Caco-2 (cell line): ENCODE measurements at regions not wholly inside any gene's neighbourhood (a gene's known extent, or its start where the extent isn't known, plus 50 kb on each side); places are given as distances from the start of the nearest gene placed in this dataset.

Source experiments
- BruUV-seq: library from RNA; stranded (reverse); fragments of 400-500 nt; replicated peaks from 2 replicates; lab custom pipeline; 2021; lab: Mats Ljungman, UMichigan
- CTCF ChIA-PET: fragments of 300-600 bp; sonication (Branson Sonifier 250); formaldehyde crosslinking; loops from one replicate; lab custom pipeline; 2022; ENCODE audit warnings: antibody characterized with exemption; lab: Charles Lee
- POLR2A ChIA-PET: fragments of 300-600 bp; sonication (Branson Sonifier 250); formaldehyde crosslinking; loops from one replicate; lab custom pipeline; 2022; ENCODE audit warnings: antibody characterized with exemption; lab: Charles Lee
- DNase-seq, 2 experiments: peaks; one replicate each; pipeline versions ENCODE4 v3.0.0 to v3.0.0-alpha.2; 2020 to 2022
- H3K27me3 ChIP-seq: replicated peaks from 2 replicates; pipeline ENCODE4 v1.6.0; 2011; ENCODE audit warnings: low read length; ENCODE audit not compliant: control insufficient read depth, insufficient read depth
- H3K36me3 ChIP-seq: 2 replicates; pipeline ENCODE4 v1.5.1; 2011; ENCODE audit warnings: low read length; ENCODE audit not compliant: control insufficient read depth, insufficient read depth
- H3K4me1 ChIP-seq: fragments of 250-450 bp; sonication (Bioruptor Pico); 2 replicates; pipeline ENCODE4 v1.5.1; 2020; ENCODE audit warnings: mild to moderate bottlenecking
- H3K4me3 ChIP-seq: 2 replicates; pipeline ENCODE4 v1.5.1; 2011; ENCODE audit warnings: low read depth, mild to moderate bottlenecking, control low read depth, low read length
- H3K9me3 ChIP-seq: fragments of 250-450 bp; sonication (Bioruptor Pico); 2 replicates; pipeline ENCODE4 v1.5.1; 2020; ENCODE audit warnings: mild to moderate bottlenecking, moderate library complexity
- H3K27ac Mint-ChIP-seq: one replicate; pipeline ENCODE4 v1.8.0; 2022; ENCODE audit warnings: mixed read lengths; ENCODE audit not compliant: unreplicated experiment
- H3K27me3 Mint-ChIP-seq: one replicate; pipeline ENCODE4 v1.8.0; 2022; ENCODE audit warnings: mixed read lengths; ENCODE audit not compliant: insufficient read depth, unreplicated experiment
- H3K36me3 Mint-ChIP-seq: one replicate; pipeline ENCODE4 v1.8.0; 2022; ENCODE audit warnings: mild to moderate bottlenecking, mixed read lengths; ENCODE audit not compliant: insufficient read depth, unreplicated experiment
- H3K4me1 Mint-ChIP-seq: one replicate; pipeline ENCODE4 v1.8.0; 2022; ENCODE audit warnings: low read depth, mixed read lengths; ENCODE audit not compliant: unreplicated experiment
- H3K4me3 Mint-ChIP-seq: one replicate; pipeline ENCODE4 v1.8.0; 2022; ENCODE audit warnings: mild to moderate bottlenecking, moderate library complexity, mixed read lengths; ENCODE audit not compliant: unreplicated experiment
- H3K9me3 Mint-ChIP-seq: one replicate; pipeline ENCODE4 v1.8.0; 2022; ENCODE audit warnings: mixed read lengths; ENCODE audit not compliant: unreplicated experiment
- CTCF ChIP-seq, 2 experiments: fragments of 200-600 bp in 1 of 2; IDR thresholded peaks; 1 replicate in 1 of 2; 2 replicates in 1 of 2; pipeline versions ENCODE4 v1.5.1 to v1.8.0; 2011 to 2022; ENCODE audit warnings: antibody characterized with exemption in 1 of 2, control low read depth in 1 of 2, inconsistent platforms in 1 of 2, low read depth in 1 of 2, low read length in 1 of 2, mild to moderate bottlenecking in 1 of 2, moderate library complexity in 1 of 2; ENCODE audit not compliant: insufficient read depth in 1 of 2, severe bottlenecking in 1 of 2, unreplicated experiment in 1 of 2
- intact Hi-C: fragments of 100-400 bp; cut with micrococcal nuclease; formaldehyde crosslinking; loops from one replicate; pipeline ENCODE4 v1.10.0; 2022; ENCODE audit not compliant: unreplicated experiment

- no peak for TF ChIP-seq CTCF (IDR thresholded peaks at IDR 0.05; ENCODE audit: insufficient read depth in 1 of 2, low read depth in 1 of 2, low read length in 1 of 2, severe bottlenecking in 1 of 2, unreplicated experiment in 1 of 2)
- DNase-seq, result no peak
- H3K27me3 ChIP-seq, result peaks cover 1% of the 10 kb centered on the region; the same call in 1 of the 2 replicates
- no peak overlapping the region for H3K4me3 Mint-ChIP-seq
- no peak overlapping the region for H3K4me3 ChIP-seq
- no peak overlapping the region for H3K27ac Mint-ChIP-seq
- H3K9me3 ChIP-seq, result no peaks in the 10 kb centered on the region
- intact Hi-C loops, result no loop called here
- H3K4me1 Mint-ChIP-seq, result no peaks in the 10 kb centered on the region
- H3K36me3 Mint-ChIP-seq, result no peaks in the 10 kb centered on the region
- H3K4me1 ChIP-seq, result no peaks in the 10 kb centered on the region
- H3K27me3 Mint-ChIP-seq, result peaks cover 12% of the 10 kb centered on the region
- ChIA-PET POLR2A (no interaction called here), CTCF (no interaction called here)
- no peaks in the 10 kb centered on the region for H3K36me3 ChIP-seq
- no peaks in the 10 kb centered on the region for H3K9me3 Mint-ChIP-seq
- BruUV-seq, result no TSS peak
Observed at GRCh38 chr5:37893434-37894134, 53.7 kb upstream of the GDNF start.

- Histone ChIP-seq H3K4me1 (no peaks in the 10 kb centered on the region), H3K4me3 (no peak overlapping the region), H3K36me3 (no peaks in the 10 kb centered on the region), H3K9me3 (no peaks in the 10 kb centered on the region), H3K27me3 (peaks cover 1% of the 10 kb centered on the region; the same call in 1 of the 2 replicates)
- ChIA-PET CTCF (no interaction called here), POLR2A (no interaction called here)
- H3K4me3 Mint-ChIP-seq, result no peak overlapping the region
- no peak for TF ChIP-seq CTCF (IDR thresholded peaks at IDR 0.05; ENCODE audit: insufficient read depth in 1 of 2, low read depth in 1 of 2, low read length in 1 of 2, severe bottlenecking in 1 of 2, unreplicated experiment in 1 of 2)
- no peaks in the 10 kb centered on the region for H3K36me3 Mint-ChIP-seq
- no peaks in the 10 kb centered on the region for H3K9me3 Mint-ChIP-seq
- no peaks in the 10 kb centered on the region for H3K4me1 Mint-ChIP-seq
- no TSS peak for BruUV-seq
- H3K27me3 Mint-ChIP-seq, result peaks cover 15% of the 10 kb centered on the region
- no peak overlapping the region for H3K27ac Mint-ChIP-seq
- intact Hi-C loops, result no loop called here
- no peak for DNase-seq
Observed at GRCh38 chr5:37892586-37892985, 52.7 kb upstream of the GDNF start.

GRCh38 chr5:37891832-37892231 is 52.0 kb upstream of the GDNF start:
- Histone ChIP-seq H3K36me3 (no peaks in the 10 kb centered on the region), H3K4me3 (no peak overlapping the region), H3K27me3 (peaks cover 1% of the 10 kb centered on the region; the same call in 1 of the 2 replicates), H3K9me3 (no peaks in the 10 kb centered on the region), H3K4me1 (no peaks in the 10 kb centered on the region)
- no peaks in the 10 kb centered on the region for H3K9me3 Mint-ChIP-seq
- no peak for DNase-seq
- TF ChIP-seq CTCF (IDR thresholded peaks at IDR 0.05; ENCODE audit: insufficient read depth in 1 of 2, low read depth in 1 of 2, low read length in 1 of 2, severe bottlenecking in 1 of 2, unreplicated experiment in 1 of 2), result no peak
- no peak overlapping the region for H3K4me3 Mint-ChIP-seq
- ChIA-PET POLR2A (no interaction called here), CTCF (no interaction called here)
- no peaks in the 10 kb centered on the region for H3K4me1 Mint-ChIP-seq
- no peak overlapping the region for H3K27ac Mint-ChIP-seq
- intact Hi-C loops, result no loop called here
- no TSS peak for BruUV-seq
- no peaks in the 10 kb centered on the region for H3K36me3 Mint-ChIP-seq
- peaks cover 15% of the 10 kb centered on the region for H3K27me3 Mint-ChIP-seq
